Endodermal cell (in vitro differentiated cells): ENCODE measurements at regions not wholly inside any gene's neighbourhood (a gene's known extent, or its start where the extent isn't known, plus 50 kb on each side); places are given as distances from the start of the nearest gene placed in this dataset.

ENCODE experiments used
- DNase-seq: peaks from one replicate; pipeline ENCODE4 v3.0.0-alpha.2; 2017
- H3K27ac ChIP-seq: 2 replicates; pipeline ENCODE4 v1.5.1; 2013; ENCODE audit warnings: mild to moderate bottlenecking, low read depth, low read length, moderate library complexity
- H3K27me3 ChIP-seq: 2 replicates; pipeline ENCODE4 v1.6.1; 2013; ENCODE audit warnings: mild to moderate bottlenecking, low read length, moderate library complexity; ENCODE audit not compliant: insufficient read depth, control insufficient read depth, poor library complexity, severe bottlenecking
- H3K36me3 ChIP-seq: 2 replicates; pipeline ENCODE4 v1.7.0; 2013; ENCODE audit warnings: mild to moderate bottlenecking, low read length, moderate library complexity; ENCODE audit not compliant: control insufficient read depth, insufficient read depth
- H3K4me1 ChIP-seq: one replicate; pipeline ENCODE4 v1.7.0; 2013; ENCODE audit warnings: low read length; ENCODE audit not compliant: control insufficient read depth, insufficient read depth
- H3K4me3 ChIP-seq: 2 replicates; pipeline ENCODE4 v1.5.1; 2013; ENCODE audit warnings: mild to moderate bottlenecking, low read length, moderate library complexity
- H3K9ac ChIP-seq: 2 replicates; pipeline ENCODE4 v1.6.1; 2013; ENCODE audit warnings: mild to moderate bottlenecking, low read length, moderate library complexity; ENCODE audit not compliant: poor library complexity, severe bottlenecking; ENCODE audit errors: extremely low read depth
- H3K9me3 ChIP-seq: 2 replicates; pipeline ENCODE4 v1.6.1; 2013; ENCODE audit warnings: mild to moderate bottlenecking, low read length, moderate library complexity; ENCODE audit not compliant: control insufficient read depth
- H3K27ac Mint-ChIP-seq: 2 replicates; pipeline ENCODE4 v1.8.0; 2020; ENCODE audit warnings: mixed read lengths
- H3K27me3 Mint-ChIP-seq: 2 replicates; pipeline ENCODE4 v1.8.0; 2021; ENCODE audit warnings: mild to moderate bottlenecking, mixed read lengths; ENCODE audit not compliant: insufficient read depth
- H3K36me3 Mint-ChIP-seq: 2 replicates; pipeline ENCODE4 v1.8.0; 2020; ENCODE audit warnings: low read depth, mixed read lengths
- H3K4me1 Mint-ChIP-seq: 2 replicates; pipeline ENCODE4 v1.8.0; 2020; ENCODE audit warnings: mixed read lengths
- H3K4me3 Mint-ChIP-seq: 2 replicates; pipeline ENCODE4 v1.8.0; 2020; ENCODE audit warnings: mild to moderate bottlenecking, moderate library complexity, mixed read lengths
- H3K9me3 Mint-ChIP-seq: 2 replicates; pipeline ENCODE4 v1.8.0; 2020; ENCODE audit warnings: mild to moderate bottlenecking, mixed read lengths
- WGBS, 2 experiments: methylation state at CpG; one replicate each; pipeline versions ENCODE4 v1.1.5 to v1.1.7; 2013; ENCODE audit warnings: missing lambda C conversion rate in 2 of 2, mixed read lengths in 1 of 2; ENCODE audit not compliant: insufficient coverage in 1 of 2, insufficient read length in 1 of 2; 5-methylcytosine and 5-hydroxymethylcytosine counted together
- TF ChIP-seq, protein P1 (sequence below): fragments of 200-600 bp; sonication (generic); conservative IDR thresholded peaks from 2 replicates; pipeline ENCODE4 v1.5.0; 2021; ENCODE audit warnings: antibody characterized with exemption, mild to moderate bottlenecking

DNA sequence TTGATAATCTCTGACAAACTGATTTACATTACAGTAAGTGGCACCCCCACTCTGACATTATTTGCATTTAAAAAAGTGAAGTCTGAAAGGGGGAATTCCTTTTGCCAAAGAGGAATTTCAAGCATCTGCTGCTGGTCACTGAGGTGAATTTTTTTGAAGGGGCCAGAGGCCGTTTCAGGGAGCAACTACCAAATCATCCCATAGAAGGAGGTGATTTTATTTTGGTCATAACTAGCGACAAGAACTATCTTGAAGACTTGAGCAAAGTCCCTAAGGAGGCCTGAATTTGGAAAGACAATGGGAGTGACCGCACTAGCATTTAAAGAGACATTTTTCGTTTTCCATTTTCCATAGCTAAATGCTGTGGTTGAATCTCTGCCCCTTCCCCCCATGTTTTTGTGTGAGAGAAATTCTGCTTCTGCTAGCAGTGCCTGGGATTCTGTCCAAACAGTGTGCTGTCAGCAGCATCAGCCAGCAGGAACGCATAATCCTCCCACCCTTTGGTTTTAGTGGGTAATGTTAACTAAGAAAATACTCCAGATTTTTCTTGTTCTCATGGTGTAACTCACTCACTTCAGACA lies 110.1 kb upstream of the MED14 start:
- peak; percentile 75 for DNase-seq
- no peaks in the 10 kb centered on the region for H3K36me3 ChIP-seq
- H3K27me3 ChIP-seq: no peaks in the 10 kb centered on the region
- H3K4me3 ChIP-seq: no peak overlapping the region
- TF ChIP-seq, protein P1, sequence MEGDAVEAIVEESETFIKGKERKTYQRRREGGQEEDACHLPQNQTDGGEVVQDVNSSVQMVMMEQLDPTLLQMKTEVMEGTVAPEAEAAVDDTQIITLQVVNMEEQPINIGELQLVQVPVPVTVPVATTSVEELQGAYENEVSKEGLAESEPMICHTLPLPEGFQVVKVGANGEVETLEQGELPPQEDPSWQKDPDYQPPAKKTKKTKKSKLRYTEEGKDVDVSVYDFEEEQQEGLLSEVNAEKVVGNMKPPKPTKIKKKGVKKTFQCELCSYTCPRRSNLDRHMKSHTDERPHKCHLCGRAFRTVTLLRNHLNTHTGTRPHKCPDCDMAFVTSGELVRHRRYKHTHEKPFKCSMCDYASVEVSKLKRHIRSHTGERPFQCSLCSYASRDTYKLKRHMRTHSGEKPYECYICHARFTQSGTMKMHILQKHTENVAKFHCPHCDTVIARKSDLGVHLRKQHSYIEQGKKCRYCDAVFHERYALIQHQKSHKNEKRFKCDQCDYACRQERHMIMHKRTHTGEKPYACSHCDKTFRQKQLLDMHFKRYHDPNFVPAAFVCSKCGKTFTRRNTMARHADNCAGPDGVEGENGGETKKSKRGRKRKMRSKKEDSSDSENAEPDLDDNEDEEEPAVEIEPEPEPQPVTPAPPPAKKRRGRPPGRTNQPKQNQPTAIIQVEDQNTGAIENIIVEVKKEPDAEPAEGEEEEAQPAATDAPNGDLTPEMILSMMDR: no peak
- no peak overlapping the region for H3K9ac ChIP-seq
- H3K27ac Mint-ChIP-seq: peak overlapping the region; percentile 67
- peaks cover 39% of the 10 kb centered on the region for H3K9me3 Mint-ChIP-seq
- no peaks in the 10 kb centered on the region for H3K4me1 Mint-ChIP-seq
- no peaks in the 10 kb centered on the region for H3K9me3 ChIP-seq
- H3K4me3 Mint-ChIP-seq: no peak overlapping the region
- WGBS, 2 experiments: 25% methylated on average over 3 of the region's 5 CpGs; no CpG with 5 or more reads in 1 of the 2 experiments
- no peaks in the 10 kb centered on the region for H3K27me3 Mint-ChIP-seq
- H3K27ac ChIP-seq: peak overlapping the region; percentile 95
- H3K36me3 Mint-ChIP-seq: peaks cover 9% of the 10 kb centered on the region
- H3K4me1 ChIP-seq: no peaks in the 10 kb centered on the region

DNA sequence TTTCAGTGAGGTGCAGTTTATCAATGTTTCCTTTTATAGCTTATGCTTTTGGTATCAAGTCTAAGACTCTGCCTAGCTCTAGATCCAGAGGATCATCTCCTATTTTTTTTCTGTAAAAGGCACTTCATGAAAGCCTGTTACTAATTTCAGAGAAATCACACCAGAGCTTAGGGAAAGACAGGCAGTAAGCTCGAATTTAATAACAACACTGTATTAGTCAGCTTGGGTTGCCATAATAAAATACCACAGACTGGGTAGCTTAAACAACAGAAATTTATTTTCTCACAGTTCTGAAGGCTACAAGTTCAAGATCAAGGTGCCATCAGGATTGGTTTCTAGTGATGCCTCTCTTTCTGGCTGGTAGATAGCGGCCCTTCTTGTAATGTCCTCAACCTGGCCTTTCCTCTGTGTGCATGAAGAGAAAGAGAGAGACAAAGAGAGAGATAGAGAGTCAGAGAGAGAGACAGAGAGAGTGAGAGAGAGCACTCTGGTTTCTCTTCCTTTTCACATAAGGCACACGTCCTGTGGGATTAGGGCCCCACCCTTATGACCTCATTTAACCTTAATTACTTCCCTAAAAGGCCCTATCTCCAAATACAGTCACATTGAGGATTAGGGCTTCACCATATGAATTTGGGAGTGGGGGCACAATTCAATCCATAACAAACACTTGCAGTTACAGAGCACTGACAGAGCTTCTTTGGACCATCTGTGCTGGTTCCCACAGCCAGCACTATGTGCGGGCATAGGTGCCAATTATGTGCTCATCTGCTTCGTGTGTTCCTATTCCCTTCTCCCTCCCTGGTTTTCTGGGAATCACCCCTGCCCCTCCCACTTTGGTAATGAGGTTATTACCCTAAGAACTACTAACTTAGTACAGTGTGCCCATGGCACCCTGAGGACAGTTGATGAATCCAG lies 114.8 kb upstream of the MED14 start:
- 86 to 89% methylated on average over 2 to 4 of the region's 5 CpGs for WGBS, 2 experiments
- H3K36me3 Mint-ChIP-seq: no peaks in the 10 kb centered on the region
- DNase-seq: no peak
- no peak overlapping the region for H3K4me3 Mint-ChIP-seq
- peaks cover 22% of the 10 kb centered on the region for H3K9me3 Mint-ChIP-seq
- Histone ChIP-seq H3K4me1 (no peaks in the 10 kb centered on the region), H3K27me3 (no peaks in the 10 kb centered on the region), H3K4me3 (no peak overlapping the region), H3K36me3 (no peaks in the 10 kb centered on the region), H3K9me3 (no peaks in the 10 kb centered on the region), H3K9ac (no peak overlapping the region), H3K27ac (no peak overlapping the region)
- H3K27ac Mint-ChIP-seq: no peak overlapping the region
- peaks cover 10% of the 10 kb centered on the region for H3K4me1 Mint-ChIP-seq
- H3K27me3 Mint-ChIP-seq: no peaks in the 10 kb centered on the region
- TF ChIP-seq, protein P1: no peak

DNA sequence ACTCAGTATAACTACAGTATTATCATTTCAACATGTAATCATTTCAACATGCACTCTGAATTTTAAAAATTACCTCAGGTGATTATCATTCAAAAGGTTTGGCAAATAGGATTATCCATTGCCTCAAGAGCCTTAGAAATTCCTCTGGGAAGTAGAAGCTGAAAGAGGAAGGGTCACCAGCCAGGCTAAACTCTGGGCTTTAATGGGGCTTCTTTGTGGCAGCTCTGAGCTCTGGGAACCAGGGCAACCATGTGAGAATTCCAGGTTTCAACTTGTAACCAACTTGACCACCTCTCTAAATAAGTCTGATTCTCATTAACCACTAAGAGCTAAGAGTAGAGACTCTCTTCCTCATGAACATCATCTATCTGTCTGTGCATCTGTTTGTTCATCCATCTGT lies 117.2 kb upstream of the MED14 start:
- H3K27ac ChIP-seq: no peak overlapping the region
- H3K4me3 Mint-ChIP-seq: no peak overlapping the region
- no peaks in the 10 kb centered on the region for H3K27me3 Mint-ChIP-seq
- H3K9me3 ChIP-seq: no peaks in the 10 kb centered on the region
- no peaks in the 10 kb centered on the region for H3K36me3 ChIP-seq
- peak; percentile 71 for DNase-seq
- no peaks in the 10 kb centered on the region for H3K4me1 ChIP-seq
- H3K27ac Mint-ChIP-seq: peak overlapping the region; percentile 11
- TF ChIP-seq, protein P1: no peak
- H3K9me3 Mint-ChIP-seq: peaks cover 36% of the 10 kb centered on the region
- no peak overlapping the region for H3K4me3 ChIP-seq
- H3K36me3 Mint-ChIP-seq: no peaks in the 10 kb centered on the region
- no peaks in the 10 kb centered on the region for H3K27me3 ChIP-seq
- H3K9ac ChIP-seq: no peak overlapping the region
- H3K4me1 Mint-ChIP-seq: peaks cover 10% of the 10 kb centered on the region
